Stimulated activated naive B cell treated with anti-CD40 and anti-IgM and Interleukin-4, amounts not matched to agents 10 μg/mL and 1 μg/mL and 100 μg/mL, for 72 hours (primary cell): ENCODE measurements at regions not wholly inside any gene's neighbourhood (a gene's known extent, or its start where the extent isn't known, plus 50 kb on each side); places are given as distances from the start of the nearest gene placed in this dataset.
"Not testable (repeated sequence)": the region's sequence is repeated elsewhere in the genome, so short reads cannot be mapped to it uniquely, and the experiment has no call there.

ENCODE experiments used
- ATAC-seq, 2 donors: fragments of 150-1000 bp; cut with Tn5 transposase; replicated peaks; 2 replicates each; pipeline ENCODE4 v1.10.0; 2021; ENCODE audit warnings: moderate library complexity in 1 of 2
- DNase-seq: peaks from one replicate; pipeline ENCODE4 v3.0.0; 2021
- H3K27ac Mint-ChIP-seq: one replicate; pipeline ENCODE4 v1.8.0; 2022; ENCODE audit warnings: mild to moderate bottlenecking, mixed read lengths
- H3K27me3 Mint-ChIP-seq, 2 donors: one replicate each; pipeline ENCODE4 v1.8.0; 2022; ENCODE audit warnings: mixed read lengths in 2 of 2
- H3K36me3 Mint-ChIP-seq, 2 donors: one replicate each; pipeline ENCODE4 v1.8.0; 2022; ENCODE audit warnings: mixed read lengths in 2 of 2, mild to moderate bottlenecking in 1 of 2
- H3K4me1 Mint-ChIP-seq, 2 donors: one replicate each; pipeline ENCODE4 v1.8.0; 2022; ENCODE audit warnings: mixed read lengths in 2 of 2, mild to moderate bottlenecking in 1 of 2
- H3K4me3 Mint-ChIP-seq, 2 donors: one replicate each; pipeline ENCODE4 v1.8.0; 2022; ENCODE audit warnings: mild to moderate bottlenecking in 2 of 2, mixed read lengths in 2 of 2, moderate library complexity in 1 of 2
- H3K9me3 Mint-ChIP-seq, 2 donors: one replicate each; pipeline ENCODE4 v1.8.0; 2022; ENCODE audit warnings: mixed read lengths in 2 of 2, mild to moderate bottlenecking in 1 of 2

GRCh38 chr4:25506032-25506571 lies 129.0 kb downstream of the ANAPC4 start:
- H3K27me3 Mint-ChIP-seq, result no peaks in the 10 kb centered on the region
- DNase-seq, result no peak
- H3K27ac Mint-ChIP-seq, result no peak overlapping the region
- H3K36me3 Mint-ChIP-seq, result no peaks in the 10 kb centered on the region
- ATAC-seq, result no peak
- H3K4me3 Mint-ChIP-seq, result no peak overlapping the region
- H3K9me3 Mint-ChIP-seq, result peaks cover 0 to 2% of the 10 kb centered on the region in 2 donors
- no peaks in the 10 kb centered on the region for H3K4me1 Mint-ChIP-seq

GRCh38 chr4:25509646-25510045 lies 132.6 kb downstream of the ANAPC4 start:
- Mint-ChIP-seq H3K36me3 (peaks cover 0 to 1% of the 10 kb centered on the region in 2 donors), H3K4me1 (no peaks in the 10 kb centered on the region), H3K9me3 (no peaks in the 10 kb centered on the region), H3K4me3 (no peak overlapping the region), H3K27me3 (peaks cover 2 to 4% of the 10 kb centered on the region in 2 donors), H3K27ac (no peak overlapping the region)
- ATAC-seq (no peak), DNase-seq (no peak)

- H3K27me3 Mint-ChIP-seq, H3K4me3 Mint-ChIP-seq, DNase-seq, H3K27ac Mint-ChIP-seq, H3K36me3 Mint-ChIP-seq, ATAC-seq, H3K9me3 Mint-ChIP-seq, H3K4me1 Mint-ChIP-seq: not testable (repeated sequence)
These were observed 134.8 kb downstream of the ANAPC4 start for GRCh38 chr4:25511823-25512222.

GRCh38 chr4:25513814-25514213 lies 136.8 kb downstream of the ANAPC4 start:
- Mint-ChIP-seq H3K4me3 (no peak overlapping the region), H3K4me1 (no peaks in the 10 kb centered on the region), H3K36me3 (peaks cover 0 to 1% of the 10 kb centered on the region in 2 donors), H3K9me3 (no peaks in the 10 kb centered on the region), H3K27ac (no peak overlapping the region), H3K27me3 (peaks cover 6 to 8% of the 10 kb centered on the region in 2 donors)
- no peak for DNase-seq
- ATAC-seq, result no peak

- ATAC-seq (no peak), DNase-seq (no peak)
These were observed 132.2 kb upstream of the SLC34A2 start for GRCh38 chr4:25523405-25523804.

GRCh38 chr4:25524663-25525062 lies 131.0 kb upstream of the SLC34A2 start:
- no peak for DNase-seq
- H3K27me3 Mint-ChIP-seq, result peaks cover 0 to 15% of the 10 kb centered on the region in 2 donors

More at GRCh38 chr4:25523405-25523804, 132.2 kb upstream of the SLC34A2 start:
- no peaks in the 10 kb centered on the region for H3K4me1 Mint-ChIP-seq
- no peaks in the 10 kb centered on the region for H3K36me3 Mint-ChIP-seq
- no peak overlapping the region for H3K27ac Mint-ChIP-seq
- H3K9me3 Mint-ChIP-seq, result no peaks in the 10 kb centered on the region
- H3K4me3 Mint-ChIP-seq, result no peak overlapping the region
- H3K27me3 Mint-ChIP-seq, result peaks cover 0 to 9% of the 10 kb centered on the region in 2 donors

GRCh38 chr4:25525896-25526295 lies 129.8 kb upstream of the SLC34A2 start:
- no peak for DNase-seq
- Mint-ChIP-seq H3K9me3 (no peaks in the 10 kb centered on the region), H3K4me1 (no peaks in the 10 kb centered on the region), H3K27ac (no peak overlapping the region), H3K27me3 (peaks cover 0 to 13% of the 10 kb centered on the region in 2 donors), H3K4me3 (no peak overlapping the region), H3K36me3 (no peaks in the 10 kb centered on the region)
- no peak for ATAC-seq

More at GRCh38 chr4:25524663-25525062, 131.0 kb upstream of the SLC34A2 start:
- ATAC-seq, result no peak
- no peak overlapping the region for H3K4me3 Mint-ChIP-seq
- no peaks in the 10 kb centered on the region for H3K36me3 Mint-ChIP-seq
- no peaks in the 10 kb centered on the region for H3K4me1 Mint-ChIP-seq
- no peak overlapping the region for H3K27ac Mint-ChIP-seq
- H3K9me3 Mint-ChIP-seq, result no peaks in the 10 kb centered on the region

- H3K4me3 Mint-ChIP-seq, result no peak overlapping the region
- H3K27ac Mint-ChIP-seq, result no peak overlapping the region
- peaks cover 2 to 4% of the 10 kb centered on the region in 2 donors for H3K9me3 Mint-ChIP-seq
- no peaks in the 10 kb centered on the region for H3K36me3 Mint-ChIP-seq
- H3K27me3 Mint-ChIP-seq, result peaks cover 0 to 13% of the 10 kb centered on the region in 2 donors
- ATAC-seq (no peak), DNase-seq (no peak)
- no peaks in the 10 kb centered on the region for H3K4me1 Mint-ChIP-seq
These were observed 128.6 kb upstream of the SLC34A2 start for GRCh38 chr4:25527034-25527433.

- Mint-ChIP-seq H3K4me1 (no peaks in the 10 kb centered on the region), H3K27me3 (peaks cover 0 to 10% of the 10 kb centered on the region in 2 donors)
- ATAC-seq, result no peak
These were observed 127.3 kb upstream of the SLC34A2 start for GRCh38 chr4:25528391-25528790.

GRCh38 chr4:25531272-25531671 lies 124.4 kb upstream of the SLC34A2 start:
- Mint-ChIP-seq H3K27ac (no peak overlapping the region), H3K4me1 (peaks cover 0 to 3% of the 10 kb centered on the region in 2 donors), H3K27me3 (peaks cover 7 to 25% of the 10 kb centered on the region in 2 donors), H3K4me3 (no peak overlapping the region), H3K36me3 (no peaks in the 10 kb centered on the region), H3K9me3 (peaks cover 2 to 4% of the 10 kb centered on the region in 2 donors)
- DNase-seq (no peak), ATAC-seq (no peak)

More at GRCh38 chr4:25528391-25528790, 127.3 kb upstream of the SLC34A2 start:
- DNase-seq, result no peak
- Mint-ChIP-seq H3K36me3 (no peaks in the 10 kb centered on the region), H3K4me3 (no peak overlapping the region), H3K27ac (no peak overlapping the region), H3K9me3 (peaks cover 2 to 4% of the 10 kb centered on the region in 2 donors)

- no peak for DNase-seq
- H3K27ac Mint-ChIP-seq, result no peak overlapping the region
- no peaks in the 10 kb centered on the region for H3K36me3 Mint-ChIP-seq
- H3K4me3 Mint-ChIP-seq, result no peak overlapping the region
- H3K27me3 Mint-ChIP-seq, result peaks cover 7 to 30% of the 10 kb centered on the region in 2 donors
- H3K9me3 Mint-ChIP-seq, result peaks cover 2 to 4% of the 10 kb centered on the region in 2 donors
- H3K4me1 Mint-ChIP-seq, result peaks cover 5 to 6% of the 10 kb centered on the region in 2 donors
- no peak for ATAC-seq
These were observed 123.1 kb upstream of the SLC34A2 start for GRCh38 chr4:25532591-25532990.

GRCh38 chr4:25533256-25533655 lies 122.4 kb upstream of the SLC34A2 start:
- H3K4me3 Mint-ChIP-seq, result no peak overlapping the region
- peaks cover 7 to 30% of the 10 kb centered on the region in 2 donors for H3K27me3 Mint-ChIP-seq
- peaks cover 2 to 4% of the 10 kb centered on the region in 2 donors for H3K9me3 Mint-ChIP-seq
- H3K27ac Mint-ChIP-seq, result no peak overlapping the region
- ATAC-seq (no peak), DNase-seq (no peak)
- no peaks in the 10 kb centered on the region for H3K36me3 Mint-ChIP-seq
- H3K4me1 Mint-ChIP-seq, result peaks cover 5 to 6% of the 10 kb centered on the region in 2 donors

GRCh38 chr4:25535278-25535677 lies 120.4 kb upstream of the SLC34A2 start:
- Mint-ChIP-seq H3K4me1 (peaks cover 5 to 6% of the 10 kb centered on the region in 2 donors), H3K27me3 (peaks cover 7 to 27% of the 10 kb centered on the region in 2 donors), H3K36me3 (no peaks in the 10 kb centered on the region), H3K9me3 (peaks cover 2 to 4% of the 10 kb centered on the region in 2 donors), H3K27ac (no peak overlapping the region), H3K4me3 (no peak overlapping the region)
- no peak for DNase-seq
- ATAC-seq, result no peak

GRCh38 chr4:25535701-25536473 lies 119.8 kb upstream of the SLC34A2 start:
- H3K27ac Mint-ChIP-seq, result no peak overlapping the region
- peaks cover 2 to 4% of the 10 kb centered on the region in 2 donors for H3K9me3 Mint-ChIP-seq
- H3K27me3 Mint-ChIP-seq, result peaks cover 7 to 24% of the 10 kb centered on the region in 2 donors
- DNase-seq (no peak), ATAC-seq (no peak)
- H3K4me3 Mint-ChIP-seq, result no peak overlapping the region
- peaks cover 5 to 6% of the 10 kb centered on the region in 2 donors for H3K4me1 Mint-ChIP-seq
- H3K36me3 Mint-ChIP-seq, result no peaks in the 10 kb centered on the region
